ENCODE measurements at regions not wholly inside any gene's neighbourhood (a gene's known extent, or its start where the extent isn't known, plus 50 kb on each side); places are given as distances from the start of the nearest gene placed in this dataset.

DNA sequence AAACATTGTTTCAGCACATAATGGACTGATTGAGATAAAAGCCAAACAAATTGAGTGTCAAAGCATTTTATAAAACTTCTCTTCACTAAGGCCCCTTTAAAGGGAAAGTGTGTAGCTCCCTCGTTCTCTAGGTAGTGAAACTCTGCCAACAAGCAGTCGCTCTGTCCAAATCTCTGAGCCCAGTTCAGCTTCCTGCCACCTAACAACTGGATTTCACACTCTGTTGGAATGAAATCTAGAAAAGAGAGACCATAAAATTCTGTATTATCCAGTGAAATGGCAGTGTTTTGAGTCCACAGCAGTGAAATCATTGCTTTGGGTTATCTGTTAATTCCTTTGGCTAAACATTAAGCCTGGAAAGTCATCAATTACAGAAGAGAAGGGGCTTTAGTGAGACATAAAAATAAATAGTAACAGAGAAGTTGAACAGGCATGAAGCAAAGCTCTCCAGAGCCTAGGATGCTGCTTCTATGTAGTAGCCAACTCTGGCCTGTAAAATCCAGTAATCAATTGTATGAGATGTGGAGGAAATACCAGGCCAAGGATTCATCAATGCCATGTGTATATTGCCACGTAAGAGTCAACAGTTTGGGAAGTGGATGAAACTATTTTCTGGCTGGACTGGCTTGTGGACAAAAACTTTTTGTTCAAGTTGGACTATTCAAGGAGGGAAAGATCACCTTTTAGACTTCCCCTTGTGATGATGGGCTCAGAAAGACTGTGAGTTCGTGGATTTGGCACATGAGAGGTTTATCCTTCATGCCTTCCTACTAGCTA is 122.5 kb downstream of the WIF1 start:
- TF ChIP-seq BHLHE40 (IDR thresholded peaks at IDR 0.05; ENCODE audit: low read length) (no peak), KLF16 (IDR thresholded peaks at IDR 0.05) (no peak), EP300 (IDR thresholded peaks at IDR 0.05; ENCODE audit: low read length) (no peak)

Measured in K562 (cell line).